Lower lobe of right lung (tissue), 2 donors: ENCODE measurements at regions not wholly inside any gene's neighbourhood (a gene's known extent, or its start where the extent isn't known, plus 50 kb on each side); places are given as distances from the start of the nearest gene placed in this dataset.

Experiments used
- ATAC-seq, 2 donors: fragments of 200-7000 bp; cut with Tn5 transposase; one replicate each; pipeline ENCODE4 v1.9.1; 2020 to 2022; ENCODE audit warnings: mild to moderate bottlenecking in 2 of 2, moderate library complexity in 2 of 2
- DNase-seq: peaks from one replicate; pipeline ENCODE4 v3.0.0-alpha.2; 2020
- H3K27ac ChIP-seq: fragments of 200-600 bp; one replicate; pipeline ENCODE4 v1.8.0; 2022
- H3K27me3 ChIP-seq: fragments of 200-600 bp; one replicate; pipeline ENCODE4 v1.8.0; 2022; ENCODE audit warnings: low read depth
- H3K36me3 ChIP-seq: fragments of 200-600 bp; one replicate; pipeline ENCODE4 v1.8.0; 2022; ENCODE audit warnings: mild to moderate bottlenecking
- H3K4me1 ChIP-seq: fragments of 200-600 bp; one replicate; pipeline ENCODE4 v1.8.0; 2022
- H3K4me3 ChIP-seq: fragments of 200-600 bp; one replicate; pipeline ENCODE4 v1.8.0; 2022; ENCODE audit warnings: mild to moderate bottlenecking
- H3K9me3 ChIP-seq: fragments of 200-600 bp; one replicate; pipeline ENCODE4 v1.8.0; 2022
- CTCF ChIP-seq: fragments of 200-600 bp; IDR thresholded peaks from one replicate; pipeline ENCODE4 v1.8.0; 2022; ENCODE audit warnings: antibody characterized with exemption, mild to moderate bottlenecking
- intact Hi-C: fragments of 100-400 bp; cut with DNase I; formaldehyde crosslinking; loops from one replicate; pipeline ENCODE4 v1.11.0; 2022
- donor health status: DM: no; HTN: yes; CAD: no; lungs with severe emphysema.

- Histone ChIP-seq H3K27ac (no peak overlapping the region), H3K36me3 (no peaks in the 10 kb centered on the region), H3K4me1 (no peaks in the 10 kb centered on the region), H3K4me3 (no peak overlapping the region), H3K27me3 (peaks cover 4% of the 10 kb centered on the region), H3K9me3 (no peaks in the 10 kb centered on the region)
- no peak for TF ChIP-seq CTCF
- no peak for DNase-seq
- peak in 1 of 2 donors; percentile 16 for ATAC-seq
- intact Hi-C loops: no loop called here
Observed at GRCh38 chr2:8285081-8285480, 396.8 kb upstream of the ID2 start.

GRCh38 chr2:8285898-8286297 lies 396.0 kb upstream of the ID2 start:
- Histone ChIP-seq H3K9me3 (no peaks in the 10 kb centered on the region), H3K4me1 (no peaks in the 10 kb centered on the region), H3K36me3 (no peaks in the 10 kb centered on the region), H3K27me3 (peaks cover 4% of the 10 kb centered on the region), H3K4me3 (no peak overlapping the region), H3K27ac (no peak overlapping the region)
- ATAC-seq (no peak), DNase-seq (no peak)
- intact Hi-C loops: no loop called here
- no peak for TF ChIP-seq CTCF

- Histone ChIP-seq H3K4me3 (no peak overlapping the region), H3K4me1 (no peaks in the 10 kb centered on the region), H3K27me3 (peaks cover 4% of the 10 kb centered on the region), H3K27ac (no peak overlapping the region), H3K9me3 (no peaks in the 10 kb centered on the region), H3K36me3 (no peaks in the 10 kb centered on the region)
- intact Hi-C loops: no loop called here
- no peak for ATAC-seq
- DNase-seq: no peak
- TF ChIP-seq CTCF: no peak
Observed at GRCh38 chr2:8288206-8288605, 393.6 kb upstream of the ID2 start.

- no peak overlapping the region for H3K27ac ChIP-seq
- no peaks in the 10 kb centered on the region for H3K36me3 ChIP-seq
- H3K27me3 ChIP-seq: peaks cover 4% of the 10 kb centered on the region
- intact Hi-C loops: no loop called here
- no peak for DNase-seq
- H3K4me3 ChIP-seq: no peak overlapping the region
- no peaks in the 10 kb centered on the region for H3K9me3 ChIP-seq
- TF ChIP-seq CTCF: no peak
- no peak for ATAC-seq
- no peaks in the 10 kb centered on the region for H3K4me1 ChIP-seq
Observed at GRCh38 chr2:8289111-8289510, 392.7 kb upstream of the ID2 start.

DNA sequence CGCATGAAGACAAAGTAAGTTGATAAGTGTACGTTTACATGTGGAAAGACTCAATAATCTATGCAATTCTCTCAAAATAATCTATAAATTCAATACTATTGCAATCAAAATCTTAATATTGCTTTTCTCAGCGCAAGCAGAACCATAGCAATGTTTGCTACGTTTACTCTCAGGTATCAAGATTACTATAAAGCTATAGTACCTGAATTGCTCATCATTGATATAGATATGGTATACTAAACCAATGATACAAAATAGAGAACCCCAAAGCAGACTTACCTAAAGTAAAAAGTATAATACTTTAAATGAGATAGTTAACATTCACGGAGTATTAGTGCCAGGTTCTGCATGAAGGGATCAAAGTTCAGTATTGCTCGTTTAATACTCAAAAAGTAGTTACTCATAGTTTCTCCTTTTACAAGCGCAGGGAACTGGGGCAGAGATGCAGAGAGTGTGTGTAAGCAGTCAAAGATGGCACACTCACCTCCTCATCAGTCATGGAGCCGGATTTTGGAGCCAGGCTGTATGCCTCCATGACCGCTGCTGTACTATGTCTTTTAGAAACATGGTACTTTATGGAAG lies 391.0 kb upstream of the ID2 start:
- DNase-seq: no peak
- TF ChIP-seq CTCF: no peak
- ATAC-seq: no peak
- Histone ChIP-seq H3K4me3 (no peak overlapping the region), H3K36me3 (no peaks in the 10 kb centered on the region), H3K9me3 (no peaks in the 10 kb centered on the region), H3K27ac (no peak overlapping the region), H3K27me3 (peaks cover 4% of the 10 kb centered on the region), H3K4me1 (no peaks in the 10 kb centered on the region)
- intact Hi-C loops: no loop called here

- no peak overlapping the region for H3K27ac ChIP-seq
- peaks cover 16% of the 10 kb centered on the region for H3K4me1 ChIP-seq
- H3K36me3 ChIP-seq: no peaks in the 10 kb centered on the region
- H3K27me3 ChIP-seq: no peaks in the 10 kb centered on the region
- DNase-seq: no peak
- no peak for TF ChIP-seq CTCF
- H3K4me3 ChIP-seq: no peak overlapping the region
- no peaks in the 10 kb centered on the region for H3K9me3 ChIP-seq
- no peak for ATAC-seq
- intact Hi-C loops: no loop called here
Observed at GRCh38 chr2:8296306-8296705, 385.6 kb upstream of the ID2 start.
